Peyer's patch (tissue), 4 donors: ENCODE measurements at regions not wholly inside any gene's neighbourhood (a gene's known extent, or its start where the extent isn't known, plus 50 kb on each side); places are given as distances from the start of the nearest gene placed in this dataset.

Source experiments
- CTCF ChIP-seq, 6 experiments: fragments of 450-650 bp in 4 of 6; fragments of 200-600 bp in 2 of 6; sonication (generic) in 1 of 6; IDR thresholded peaks; one replicate each; pipeline ENCODE4 v1.5.1; 2017 to 2019; ENCODE audit warnings: antibody characterized with exemption in 6 of 6, mild to moderate bottlenecking in 3 of 6, moderate library complexity in 1 of 6
- POLR2A ChIP-seq, 2 donors: fragments of 450-650 bp; IDR thresholded peaks; one replicate each; pipeline ENCODE4 v1.5.1; 2017; ENCODE audit warnings: antibody characterized with exemption in 2 of 2, mild to moderate bottlenecking in 2 of 2, moderate library complexity in 2 of 2

GRCh38 chr6:74607468-74607867 is 598.4 kb downstream of the COL12A1 start:
- TF ChIP-seq CTCF (IDR thresholded peaks at IDR 0.05) (no peak), POLR2A (IDR thresholded peaks at IDR 0.05) (no peak)
